SU-DHL-6 (cell line): ENCODE measurements at regions not wholly inside any gene's neighbourhood (a gene's known extent, or its start where the extent isn't known, plus 50 kb on each side); places are given as distances from the start of the nearest gene placed in this dataset.
"Not testable (repeated sequence)": the region's sequence is repeated elsewhere in the genome, so short reads cannot be mapped to it uniquely, and the experiment has no call there.

Experiments used
- H2AFZ ChIP-seq: fragments of 200-600 bp; sonication (generic); 2 replicates; pipeline ENCODE4 v1.6.1; 2014; ENCODE audit warnings: low read depth, mild to moderate bottlenecking, moderate library complexity, mixed read lengths, antibody characterized with exemption, low read length; ENCODE audit not compliant: severe bottlenecking
- H3F3A ChIP-seq: fragments of 200-600 bp; shearing (Covaris generic); 2 replicates; pipeline ENCODE4 v1.6.0; 2016; ENCODE audit warnings: antibody characterized with exemption, mild to moderate bottlenecking; ENCODE audit not compliant: insufficient read depth
- H3K27ac ChIP-seq: fragments of 200-600 bp; sonication (generic); 2 replicates; pipeline ENCODE4 v1.5.1; 2016; ENCODE audit warnings: low read depth, mild to moderate bottlenecking, low read length, moderate library complexity, mixed read lengths
- H3K27me3 ChIP-seq: fragments of 200-600 bp; sonication (generic), shearing (Covaris generic); 2 replicates; pipeline ENCODE4 v1.6.0; 2014; ENCODE audit warnings: mild to moderate bottlenecking, low read length
- H3K36me3 ChIP-seq: fragments of 200-600 bp; sonication (generic); 2 replicates; pipeline ENCODE4 v1.6.1; 2014; ENCODE audit warnings: mild to moderate bottlenecking, low read length, mixed read lengths
- H3K4me2 ChIP-seq: fragments of 300-600, 200-600 bp; shearing (Covaris generic), sonication (generic); 2 replicates; pipeline ENCODE4 v1.6.0; 2014; ENCODE audit warnings: low read length, low read depth, mild to moderate bottlenecking; ENCODE audit not compliant: poor library complexity, severe bottlenecking
- H3K4me3 ChIP-seq: fragments of 200-600 bp; sonication (generic); 2 replicates; pipeline ENCODE4 v1.5.1; 2014; ENCODE audit warnings: antibody characterized with exemption, low read length, mild to moderate bottlenecking, mixed read lengths; ENCODE audit not compliant: insufficient read depth, poor library complexity, severe bottlenecking
- H3K79me2 ChIP-seq: fragments of 200-600 bp; sonication (generic); 2 replicates; pipeline ENCODE4 v1.6.1; 2014; ENCODE audit warnings: mild to moderate bottlenecking, low read length, moderate library complexity; ENCODE audit not compliant: insufficient read depth
- H3K9ac ChIP-seq: fragments of 200-600 bp; sonication (generic); 2 replicates; pipeline ENCODE4 v1.7.0; 2014; ENCODE audit warnings: mild to moderate bottlenecking, low read length
- H3K9me2 ChIP-seq: fragments of 200-600 bp; sonication (generic); replicated peaks from 2 replicates; pipeline ENCODE4 v1.6.1; 2014; ENCODE audit warnings: low read length; ENCODE audit not compliant: insufficient read depth
- H3K9me3 ChIP-seq: fragments of 200-600 bp; sonication (generic); 2 replicates; pipeline ENCODE4 v1.6.1; 2014; ENCODE audit warnings: low read length, mixed read lengths; ENCODE audit not compliant: insufficient read depth
- H4K20me1 ChIP-seq: fragments of 200-600 bp; sonication (generic); 2 replicates; pipeline ENCODE4 v1.6.1; 2014; ENCODE audit warnings: low read depth, mild to moderate bottlenecking, antibody characterized with exemption, low read length, moderate library complexity, mixed read lengths
- CTCF ChIP-seq: fragments of 200-600 bp; sonication (generic); IDR thresholded peaks from one replicate; pipeline ENCODE4 v1.5.1; 2017; ENCODE audit warnings: antibody characterized with exemption, mild to moderate bottlenecking, low read length, moderate library complexity; ENCODE audit not compliant: insufficient read depth, poor library complexity, severe bottlenecking
- EZH2phosphoT487 ChIP-seq: fragments of 200-600 bp; sonication (generic), shearing (Covaris generic); conservative IDR thresholded peaks from 2 replicates; pipeline ENCODE4 v1.6.1; 2018; ENCODE audit warnings: mild to moderate bottlenecking, antibody characterized with exemption, low read length, moderate library complexity, mixed read lengths

- Histone ChIP-seq H3K27me3 (no peaks in the 10 kb centered on the region), H3K79me2 (no peaks in the 10 kb centered on the region), H4K20me1 (no peaks in the 10 kb centered on the region), H3K4me2 (no peak overlapping the region), H2AFZ (no peak overlapping the region), H3K27ac (no peak overlapping the region), H3K4me3 (no peak overlapping the region), H3K9me2 (no peaks in the 10 kb centered on the region), H3K9ac (no peak overlapping the region), H3K36me3 (no peaks in the 10 kb centered on the region), H3K9me3 (no peaks in the 10 kb centered on the region), H3F3A (no peaks in the 10 kb centered on the region)
- no peak for TF ChIP-seq EZH2phosphoT487
- no peak for TF ChIP-seq CTCF
These were observed 84.6 kb upstream of the GRIN2A start for GRCh38 chr16:10266809-10267208.

- Histone ChIP-seq H4K20me1 (no peaks in the 10 kb centered on the region), H3K9me3 (no peaks in the 10 kb centered on the region), H3K4me2 (no peak overlapping the region), H3K27me3 (no peaks in the 10 kb centered on the region), H3K36me3 (no peaks in the 10 kb centered on the region), H3K79me2 (no peaks in the 10 kb centered on the region), H3K27ac (no peak overlapping the region), H3F3A (no peaks in the 10 kb centered on the region), H3K4me3 (no peak overlapping the region), H2AFZ (no peak overlapping the region), H3K9me2 (no peaks in the 10 kb centered on the region), H3K9ac (no peak overlapping the region)
- no peak for TF ChIP-seq EZH2phosphoT487
- no peak for TF ChIP-seq CTCF
These were observed 87.4 kb upstream of the GRIN2A start for GRCh38 chr16:10269632-10270031.

- not testable (repeated sequence) for H4K20me1 ChIP-seq, H3K27ac ChIP-seq, H3K9me2 ChIP-seq, H3K4me3 ChIP-seq, H3K4me2 ChIP-seq, H3K9ac ChIP-seq, H3K36me3 ChIP-seq, H3K27me3 ChIP-seq, H2AFZ ChIP-seq, H3K79me2 ChIP-seq, H3K9me3 ChIP-seq, H3F3A ChIP-seq
These were observed 90.1 kb upstream of the GRIN2A start for GRCh38 chr16:10272250-10272854.

- not testable (repeated sequence) for H3K36me3 ChIP-seq, H3K27me3 ChIP-seq, H3K4me3 ChIP-seq, H4K20me1 ChIP-seq, H3K79me2 ChIP-seq, H3K9me2 ChIP-seq, H3F3A ChIP-seq, H3K9me3 ChIP-seq
- Histone ChIP-seq H3K27ac (peak overlapping the region; percentile 55), H3K4me2 (peak overlapping the region; percentile 28), H3K9ac (peak overlapping the region; percentile 34; the same call in 1 of the 2 replicates), H2AFZ (peak overlapping the region; percentile 88)
These were observed 93.2 kb upstream of the GRIN2A start for GRCh38 chr16:10275214-10275996.
